HG02981 (cell line): ENCODE measurements at regions not wholly inside any gene's neighbourhood (a gene's known extent, or its start where the extent isn't known, plus 50 kb on each side); places are given as distances from the start of the nearest gene placed in this dataset.
A peak's percentile ranks its signal among the peaks of the same experiment; 100 is the strongest.

Experiments used
- ATAC-seq: cut with Tn5 transposase; IDR thresholded peaks from one replicate; pipeline ENCODE4 v1.9.1; 2021; ENCODE audit warnings: mild to moderate bottlenecking, moderate library complexity; ENCODE audit not compliant: unreplicated experiment

- ATAC-seq = no peak
Observed at GRCh38 chr2:42882756-42883155, 90.4 kb upstream of the HAAO start.

GRCh38 chr2:42881732-42882131, 89.3 kb upstream of the HAAO start:
- no peak for ATAC-seq

GRCh38 chr2:42880738-42881690, 88.6 kb upstream of the HAAO start:
- no peak for ATAC-seq

DNA sequence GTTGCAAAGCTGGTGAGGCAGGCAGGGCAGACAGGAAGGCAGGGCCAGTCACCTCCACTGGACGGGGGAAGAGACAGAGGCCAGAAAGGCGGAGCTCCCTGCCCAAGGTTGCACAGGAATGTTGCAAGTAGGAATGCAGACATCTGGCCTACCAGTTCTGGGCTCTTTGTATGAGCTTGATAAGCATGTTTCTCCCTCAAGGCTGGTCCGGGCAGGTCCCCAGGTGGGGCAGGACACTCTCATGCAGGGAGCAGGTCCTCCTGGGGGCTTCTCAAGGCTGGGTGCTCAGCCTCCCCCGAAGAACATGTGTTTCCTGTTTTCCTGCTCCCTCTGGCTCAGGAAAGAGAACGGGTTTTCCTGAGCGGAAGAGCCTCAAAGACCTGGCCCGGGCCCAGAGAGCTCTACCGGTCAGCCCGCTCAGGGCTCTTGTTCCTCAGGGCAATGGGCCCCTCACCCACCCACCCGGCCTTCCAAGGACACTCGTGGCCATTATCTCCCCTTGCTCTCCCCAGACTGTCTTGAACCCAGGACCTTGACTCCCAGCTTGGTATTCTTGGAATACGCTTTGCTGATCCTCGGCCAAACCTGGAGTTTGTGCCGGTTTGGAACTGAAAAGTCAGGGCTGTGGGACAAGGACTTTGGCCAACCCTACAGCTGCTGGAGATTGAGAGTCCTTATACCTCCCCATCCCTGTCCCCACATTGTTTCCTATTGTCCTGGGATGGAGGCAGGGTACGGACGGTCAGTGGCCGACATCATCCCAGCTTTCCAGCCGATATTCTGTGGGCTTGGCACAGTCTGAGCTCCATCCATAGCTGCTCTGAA, 87.7 kb upstream of the HAAO start:
- no peak for ATAC-seq

DNA sequence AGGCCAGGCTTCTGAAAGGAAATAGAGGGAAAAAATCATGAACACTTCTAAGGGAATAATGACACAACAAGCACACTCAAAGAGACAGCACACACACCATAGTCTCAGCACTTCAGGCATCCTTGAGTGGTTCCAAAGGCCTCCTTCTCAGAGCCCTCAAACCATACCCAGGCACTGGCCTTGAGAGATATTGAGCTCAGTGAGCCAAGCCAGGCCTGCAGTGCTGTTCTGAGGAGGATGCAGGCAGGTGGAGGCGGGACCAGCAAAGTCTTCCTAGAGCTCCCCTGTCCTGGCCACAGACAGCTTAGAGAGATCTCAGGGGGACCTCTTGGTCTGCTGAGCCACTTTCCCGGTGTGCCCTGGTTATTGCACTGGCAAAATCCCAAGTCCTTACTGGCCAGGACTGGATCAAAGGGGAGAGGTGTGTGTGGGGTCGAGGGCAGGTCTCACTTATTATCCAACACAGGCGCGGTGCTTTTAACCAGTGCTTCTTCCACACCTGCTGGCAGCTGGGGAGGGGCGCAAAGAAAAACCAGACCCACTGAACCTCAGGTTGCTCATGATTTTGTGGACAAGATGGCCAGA, 86.8 kb upstream of the HAAO start:
- ATAC-seq = no peak

DNA sequence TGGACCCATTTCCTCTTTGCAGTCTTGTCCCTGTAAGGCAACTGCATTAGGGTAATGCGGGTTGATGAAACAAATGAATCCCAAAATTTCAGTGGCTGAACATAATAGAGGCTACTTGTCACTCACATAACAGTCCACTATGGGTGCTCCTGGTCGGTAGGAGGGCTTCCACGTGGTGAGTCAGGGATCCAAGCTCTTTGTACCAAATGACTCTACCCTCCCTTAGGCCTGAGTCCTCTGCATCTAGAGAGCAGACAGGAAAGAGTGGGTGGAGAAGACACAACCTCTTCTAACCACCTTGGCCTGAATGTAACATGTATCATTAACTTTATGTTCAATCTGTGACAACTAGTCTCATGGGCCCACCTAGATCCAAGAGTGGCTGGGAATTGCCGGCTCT, 86.2 kb upstream of the HAAO start:
- ATAC-seq = peak; percentile 71

DNA sequence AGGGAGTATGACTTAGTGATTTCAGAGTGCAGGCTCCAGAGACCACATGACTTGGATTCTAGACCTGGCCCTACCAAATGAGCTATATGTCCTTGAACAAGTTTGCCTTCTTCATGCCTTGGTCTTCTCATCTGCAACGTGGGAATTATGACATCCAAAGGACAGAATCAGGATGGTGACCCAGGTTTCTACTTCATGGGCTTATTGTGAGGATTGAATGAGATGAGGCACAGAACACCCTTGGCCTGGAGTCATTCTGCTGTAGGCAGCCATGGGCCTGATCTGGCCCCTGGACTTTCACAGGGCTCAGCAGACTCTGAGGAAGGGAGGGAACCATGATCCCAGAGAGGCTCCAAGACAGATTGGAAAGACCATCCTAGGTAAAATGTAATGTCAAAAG, 85.6 kb upstream of the HAAO start:
- ATAC-seq = no peak

DNA sequence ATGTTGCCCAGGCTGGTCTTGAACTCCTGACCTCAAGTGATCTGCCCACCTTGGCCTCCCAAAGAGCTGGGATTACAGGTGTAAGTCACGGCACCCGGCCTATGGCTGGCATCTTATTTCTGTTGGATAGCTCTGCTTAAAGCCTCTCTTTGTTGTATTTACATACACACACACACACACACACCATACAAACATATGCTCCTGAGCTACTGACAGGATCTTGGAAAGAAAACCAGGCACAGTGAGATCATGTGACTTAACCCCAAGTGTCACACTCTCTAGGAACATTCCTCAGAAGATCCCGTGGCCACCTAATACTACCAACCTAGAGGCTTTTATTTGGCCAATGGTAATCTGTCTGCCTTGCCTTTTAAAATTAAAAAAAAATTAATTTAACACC, 85.1 kb upstream of the HAAO start:
- no peak for ATAC-seq

DNA sequence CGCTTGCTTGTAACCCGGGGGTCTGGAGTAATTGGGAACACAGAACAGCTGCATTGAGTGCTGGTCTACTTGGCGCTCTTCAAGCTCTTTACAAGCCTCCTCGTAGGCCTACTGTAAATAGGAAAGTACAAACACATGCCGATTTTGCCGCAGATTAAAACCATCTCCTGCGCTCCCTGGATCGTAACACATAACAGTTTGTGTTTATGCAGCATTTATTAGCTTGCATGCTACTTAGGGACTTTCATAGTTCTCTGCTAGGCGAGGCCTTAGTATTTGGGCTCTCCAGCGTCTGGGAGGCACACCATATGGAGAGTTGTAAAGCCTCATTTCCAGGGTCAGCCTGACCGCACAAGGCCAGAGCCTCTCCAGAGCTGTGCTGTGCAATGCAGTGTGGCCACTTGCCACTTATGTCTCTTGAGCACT, 84.0 kb upstream of the HAAO start:
- no peak for ATAC-seq

GRCh38 chr2:42875880-42876279, 83.5 kb upstream of the HAAO start:
- ATAC-seq = no peak

- ATAC-seq = no peak
Observed at GRCh38 chr2:42874949-42875801, 82.8 kb upstream of the HAAO start.

DNA sequence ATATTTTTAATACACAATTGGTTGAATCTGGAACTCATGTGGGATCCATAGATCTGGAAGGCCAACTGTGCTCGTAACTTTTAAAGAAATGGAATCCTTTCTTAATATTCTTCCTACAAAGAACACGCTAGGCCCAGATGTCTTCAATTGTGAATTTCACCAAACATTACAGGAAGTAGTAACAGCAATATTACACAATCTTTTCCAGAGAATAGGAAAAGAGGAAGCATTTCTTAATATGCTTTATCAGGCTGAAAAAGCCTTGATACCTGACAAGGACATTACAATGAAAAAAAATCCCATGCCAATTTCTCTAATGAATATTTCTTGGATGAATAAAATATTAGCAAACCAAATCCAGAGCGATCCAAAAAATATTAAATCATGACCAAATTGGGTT, 80.3 kb upstream of the HAAO start:
- no peak for ATAC-seq

DNA sequence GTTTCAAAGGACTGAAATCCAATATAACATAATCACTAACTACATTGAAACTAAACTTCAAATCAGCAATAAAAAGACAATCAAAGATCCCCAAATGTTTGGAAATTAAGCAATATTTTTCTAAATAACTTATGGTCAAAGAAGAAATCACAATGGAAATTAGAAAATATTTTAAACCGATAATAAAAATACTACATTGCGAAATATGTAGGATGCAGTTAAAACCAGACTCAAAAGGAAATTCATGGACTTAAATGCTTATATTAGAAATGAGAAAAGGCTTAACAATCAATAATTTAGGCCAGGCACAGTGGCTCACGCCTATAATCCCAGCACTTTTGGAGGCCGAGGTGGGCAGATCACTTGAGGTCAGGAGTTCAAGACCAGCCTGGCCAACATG, 79.0 kb upstream of the HAAO start:
- ATAC-seq = no peak

- ATAC-seq = no peak
Observed at GRCh38 chr2:42868874-42869273, 76.5 kb upstream of the HAAO start.

- ATAC-seq = no peak
Observed at GRCh38 chr2:42868096-42868495, 75.7 kb upstream of the HAAO start.

- no peak for ATAC-seq
Observed at GRCh38 chr2:42867093-42868065, 75.0 kb upstream of the HAAO start.

DNA sequence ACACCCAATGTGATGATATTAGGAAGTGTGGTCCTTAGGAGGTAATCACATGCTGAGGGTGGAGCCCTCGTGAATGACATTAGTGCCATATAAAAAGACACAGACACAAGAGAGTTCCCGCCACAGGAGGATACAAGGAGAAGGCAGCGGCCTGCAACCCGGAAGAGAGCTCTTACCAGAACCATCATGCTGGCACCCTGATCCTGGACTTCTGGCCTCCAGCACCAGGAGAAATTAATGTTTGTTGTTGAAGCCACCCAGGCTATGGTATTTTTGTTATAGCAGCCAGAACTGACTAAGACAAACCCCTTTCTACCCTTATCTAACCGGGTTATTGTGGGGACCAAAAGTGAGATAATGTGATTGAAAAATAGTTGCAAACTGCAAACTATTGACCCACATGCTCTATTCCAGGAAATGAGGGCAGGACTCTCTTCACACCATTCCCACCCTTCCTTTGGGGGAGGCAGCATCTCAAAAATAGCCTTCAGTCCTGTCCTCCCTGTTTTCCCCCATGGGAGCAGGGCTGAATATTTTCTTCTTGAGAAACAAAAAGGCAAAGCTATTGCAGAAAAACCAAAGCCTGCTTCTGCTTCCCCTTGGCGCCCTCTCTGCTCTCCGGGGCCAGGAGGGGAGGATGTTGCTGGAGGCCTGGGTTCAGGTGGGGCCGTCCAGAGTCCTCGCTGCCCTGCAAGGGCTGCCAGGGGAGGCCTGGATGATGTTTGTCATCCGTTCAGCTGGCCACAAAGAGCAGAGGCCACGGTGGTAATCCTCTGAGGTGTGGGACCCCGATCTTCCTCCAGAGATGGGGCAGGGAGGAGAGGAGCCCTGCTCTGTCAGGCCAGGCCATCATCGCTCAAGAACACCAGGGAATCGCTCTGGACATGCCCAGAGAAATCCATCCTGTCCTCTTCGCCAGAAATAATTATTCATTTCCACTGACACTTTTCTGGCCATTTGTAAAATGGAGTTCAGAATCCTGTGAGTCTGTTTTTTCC, 73.8 kb upstream of the HAAO start:
- no peak for ATAC-seq

- no peak for ATAC-seq
Observed at GRCh38 chr2:42864641-42865280, 72.4 kb upstream of the HAAO start.
